Urinary bladder (tissue), 3 donors: ENCODE measurements at regions not wholly inside any gene's neighbourhood (a gene's known extent, or its start where the extent isn't known, plus 50 kb on each side); places are given as distances from the start of the nearest gene placed in this dataset.
"Not testable (repeated sequence)": the region's sequence is repeated elsewhere in the genome, so short reads cannot be mapped to it uniquely, and the experiment has no call there.

Source experiments
- DNase-seq: peaks from one replicate; pipeline ENCODE4 v3.0.0-alpha.2; 2015; ENCODE audit errors: extremely low spot score
- H3K27ac ChIP-seq: one replicate; pipeline ENCODE4 v1.5.1; 2013; ENCODE audit warnings: low read depth, mild to moderate bottlenecking, moderate library complexity
- H3K36me3 ChIP-seq: one replicate; pipeline ENCODE4 v1.6.1; 2013; ENCODE audit warnings: mild to moderate bottlenecking, moderate library complexity; ENCODE audit not compliant: insufficient read depth
- H3K4me1 ChIP-seq: one replicate; pipeline ENCODE4 v1.6.1; 2013; ENCODE audit warnings: mild to moderate bottlenecking, moderate library complexity; ENCODE audit not compliant: insufficient read depth
- H3K4me3 ChIP-seq: one replicate; pipeline ENCODE4 v1.5.1; 2013; ENCODE audit warnings: low read depth, low read length
- WGBS: extraction: QIAGEN DNeasy Blood & Tissue Kit; methylation state at CpG from one replicate; pipeline ENCODE4 v1.1.7; 2013; 5-methylcytosine and 5-hydroxymethylcytosine counted together
- donor health status: healthy with polysubstance abuse.
- donor health status: healthy.

GRCh38 chr7:110519851-110520250 lies 571.1 kb upstream of the LRRN3 start:
- Histone ChIP-seq H3K4me3 (no peak overlapping the region), H3K27ac (no peak overlapping the region), H3K36me3 (no peaks in the 10 kb centered on the region), H3K4me1 (no peaks in the 10 kb centered on the region)
- DNase-seq, result no peak
- 98% methylated on average over 8 of the region's 8 CpGs for WGBS

- DNase-seq, result no peak
- Histone ChIP-seq H3K27ac (no peak overlapping the region), H3K4me1 (no peaks in the 10 kb centered on the region), H3K36me3 (no peaks in the 10 kb centered on the region), H3K4me3 (no peak overlapping the region)
- WGBS, result 85% methylated on average over 8 of the region's 8 CpGs
Measured at GRCh38 chr7:110521357-110521911, 569.5 kb upstream of the LRRN3 start.

- no peak overlapping the region for H3K27ac ChIP-seq
- no peaks in the 10 kb centered on the region for H3K4me1 ChIP-seq
- DNase-seq, result no peak
- no peaks in the 10 kb centered on the region for H3K36me3 ChIP-seq
- 78% methylated on average over 5 of the region's 5 CpGs for WGBS
- no peak overlapping the region for H3K4me3 ChIP-seq
Measured at GRCh38 chr7:110522061-110522760, 568.7 kb upstream of the LRRN3 start.

- no peaks in the 10 kb centered on the region for H3K4me1 ChIP-seq
- no peak overlapping the region for H3K27ac ChIP-seq
- no peak for DNase-seq
- H3K4me3 ChIP-seq, result no peak overlapping the region
- H3K36me3 ChIP-seq, result no peaks in the 10 kb centered on the region
- WGBS, result 69% methylated on average over 3 of the region's 3 CpGs
Measured at GRCh38 chr7:110522761-110523200, 568.1 kb upstream of the LRRN3 start.

GRCh38 chr7:110529175-110529574 lies 561.8 kb upstream of the LRRN3 start:
- no peak overlapping the region for H3K4me3 ChIP-seq
- H3K36me3 ChIP-seq, result no peaks in the 10 kb centered on the region
- H3K27ac ChIP-seq, result no peak overlapping the region
- no peaks in the 10 kb centered on the region for H3K4me1 ChIP-seq
- 88% methylated on average over 2 of the region's 2 CpGs for WGBS
- DNase-seq, result no peak

GRCh38 chr7:110531186-110531585 lies 559.7 kb upstream of the LRRN3 start:
- no peak for DNase-seq
- no peaks in the 10 kb centered on the region for H3K36me3 ChIP-seq
- no peak overlapping the region for H3K27ac ChIP-seq
- H3K4me3 ChIP-seq, result no peak overlapping the region
- no peaks in the 10 kb centered on the region for H3K4me1 ChIP-seq

GRCh38 chr7:110534241-110534931 lies 556.5 kb upstream of the LRRN3 start:
- 53% methylated on average over 7 of the region's 7 CpGs for WGBS
- no peak overlapping the region for H3K4me3 ChIP-seq
- no peaks in the 10 kb centered on the region for H3K4me1 ChIP-seq
- no peaks in the 10 kb centered on the region for H3K36me3 ChIP-seq
- DNase-seq, result no peak
- no peak overlapping the region for H3K27ac ChIP-seq

- DNase-seq, result no peak
- no peak overlapping the region for H3K4me3 ChIP-seq
- H3K4me1 ChIP-seq, result no peaks in the 10 kb centered on the region
- no peaks in the 10 kb centered on the region for H3K36me3 ChIP-seq
- H3K27ac ChIP-seq, result no peak overlapping the region
Measured at GRCh38 chr7:110539216-110539615, 551.7 kb upstream of the LRRN3 start.

- Histone ChIP-seq H3K4me3 (no peak overlapping the region), H3K36me3 (no peaks in the 10 kb centered on the region), H3K27ac (no peak overlapping the region), H3K4me1 (no peaks in the 10 kb centered on the region)
- 79% methylated on average over 2 of the region's 2 CpGs for WGBS
- DNase-seq, result no peak
Measured at GRCh38 chr7:110541962-110542361, 549.0 kb upstream of the LRRN3 start.

- DNase-seq, result no peak
- Histone ChIP-seq H3K27ac (no peak overlapping the region), H3K36me3 (no peaks in the 10 kb centered on the region), H3K4me3 (no peak overlapping the region), H3K4me1 (no peaks in the 10 kb centered on the region)
- WGBS, result 66% methylated on average over 1 of the region's 1 CpG
Measured at GRCh38 chr7:110544194-110544593, 546.7 kb upstream of the LRRN3 start.

GRCh38 chr7:110548372-110548771 lies 542.6 kb upstream of the LRRN3 start:
- no peaks in the 10 kb centered on the region for H3K36me3 ChIP-seq
- H3K4me1 ChIP-seq, result no peaks in the 10 kb centered on the region
- H3K27ac ChIP-seq, result no peak overlapping the region
- no peak for DNase-seq
- no peak overlapping the region for H3K4me3 ChIP-seq

- H3K4me1 ChIP-seq, result no peaks in the 10 kb centered on the region
- DNase-seq, result no peak
- H3K36me3 ChIP-seq, result no peaks in the 10 kb centered on the region
- no peak overlapping the region for H3K27ac ChIP-seq
- no peak overlapping the region for H3K4me3 ChIP-seq
- 71% methylated on average over 2 of the region's 2 CpGs for WGBS
Measured at GRCh38 chr7:110557136-110557535, 533.8 kb upstream of the LRRN3 start.

- 94% methylated on average over 15 of the region's 18 CpGs for WGBS
- not testable (repeated sequence) for H3K27ac ChIP-seq, H3K36me3 ChIP-seq, H3K4me1 ChIP-seq, H3K4me3 ChIP-seq, DNase-seq
Measured at GRCh38 chr7:110563286-110563685, 527.6 kb upstream of the LRRN3 start.

- no peak overlapping the region for H3K4me3 ChIP-seq
- no peaks in the 10 kb centered on the region for H3K36me3 ChIP-seq
- H3K4me1 ChIP-seq, result no peaks in the 10 kb centered on the region
- DNase-seq, result no peak
- H3K27ac ChIP-seq, result no peak overlapping the region
Measured at GRCh38 chr7:110564246-110564645, 526.7 kb upstream of the LRRN3 start.
